ENCODE measurements at regions not wholly inside any gene's neighbourhood (a gene's known extent, or its start where the extent isn't known, plus 50 kb on each side); places are given as distances from the start of the nearest gene placed in this dataset.

DNA sequence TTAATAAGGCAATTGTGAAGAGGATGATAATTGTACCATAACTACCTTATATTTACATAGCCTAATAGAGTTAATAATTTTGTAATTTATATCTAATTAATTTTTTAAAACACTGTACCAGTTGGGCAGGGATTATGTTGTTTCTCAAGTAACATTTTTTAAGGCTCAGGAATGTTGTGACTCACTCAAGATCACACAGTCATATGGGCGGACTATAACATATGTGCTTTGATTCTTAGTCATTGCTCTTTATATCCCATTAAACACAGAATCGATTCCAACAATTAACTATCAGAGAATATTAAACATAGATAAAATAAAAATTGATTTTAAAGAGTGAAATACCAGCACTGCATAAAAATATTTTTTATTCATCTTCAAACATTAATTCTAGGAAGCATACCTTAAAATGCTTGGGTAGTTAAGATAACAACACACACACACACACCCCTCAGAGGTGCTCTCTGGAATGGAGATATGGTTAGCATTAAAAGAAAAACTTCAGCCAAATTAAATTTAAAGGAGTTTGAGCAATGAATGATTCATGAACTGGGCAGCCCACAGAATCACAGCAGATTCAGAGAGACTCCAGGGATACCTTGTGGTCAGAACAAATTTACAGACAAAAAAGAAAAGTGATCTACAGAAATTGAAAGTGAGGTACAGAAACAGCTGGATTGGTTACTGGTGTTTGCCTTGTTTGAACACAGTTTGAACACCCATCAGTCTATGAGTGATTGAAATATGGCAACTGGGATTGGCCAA, 869.4 kb upstream of the ID2 start:
- TF ChIP-seq, protein P1, sequence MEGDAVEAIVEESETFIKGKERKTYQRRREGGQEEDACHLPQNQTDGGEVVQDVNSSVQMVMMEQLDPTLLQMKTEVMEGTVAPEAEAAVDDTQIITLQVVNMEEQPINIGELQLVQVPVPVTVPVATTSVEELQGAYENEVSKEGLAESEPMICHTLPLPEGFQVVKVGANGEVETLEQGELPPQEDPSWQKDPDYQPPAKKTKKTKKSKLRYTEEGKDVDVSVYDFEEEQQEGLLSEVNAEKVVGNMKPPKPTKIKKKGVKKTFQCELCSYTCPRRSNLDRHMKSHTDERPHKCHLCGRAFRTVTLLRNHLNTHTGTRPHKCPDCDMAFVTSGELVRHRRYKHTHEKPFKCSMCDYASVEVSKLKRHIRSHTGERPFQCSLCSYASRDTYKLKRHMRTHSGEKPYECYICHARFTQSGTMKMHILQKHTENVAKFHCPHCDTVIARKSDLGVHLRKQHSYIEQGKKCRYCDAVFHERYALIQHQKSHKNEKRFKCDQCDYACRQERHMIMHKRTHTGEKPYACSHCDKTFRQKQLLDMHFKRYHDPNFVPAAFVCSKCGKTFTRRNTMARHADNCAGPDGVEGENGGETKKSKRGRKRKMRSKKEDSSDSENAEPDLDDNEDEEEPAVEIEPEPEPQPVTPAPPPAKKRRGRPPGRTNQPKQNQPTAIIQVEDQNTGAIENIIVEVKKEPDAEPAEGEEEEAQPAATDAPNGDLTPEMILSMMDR (IDR thresholded peaks at IDR 0.05), result no peak
- TF ChIP-seq POLR2A (IDR thresholded peaks at IDR 0.05) (no peak), POLR2AphosphoS5 (IDR thresholded peaks at IDR 0.05) (no peak), EP300 (IDR thresholded peaks at IDR 0.05) (no peak)
